PC-9 (cell line): ENCODE measurements at regions not wholly inside any gene's neighbourhood (a gene's known extent, or its start where the extent isn't known, plus 50 kb on each side); places are given as distances from the start of the nearest gene placed in this dataset.

Source experiments
- BruUV-seq: library from RNA; stranded (reverse); fragments of 400-500 nt; replicated peaks from 2 replicates; lab custom pipeline; 2021; lab: Mats Ljungman, UMichigan
- CTCF ChIA-PET: fragments of 300-600 bp; sonication (Branson Sonifier 250); formaldehyde crosslinking; loops from one replicate; lab custom pipeline; 2022; ENCODE audit warnings: antibody characterized with exemption; lab: Charles Lee
- POLR2A ChIA-PET: fragments of 300-600 bp; sonication (Branson Sonifier 250); formaldehyde crosslinking; loops from one replicate; lab custom pipeline; 2022; ENCODE audit warnings: antibody characterized with exemption; ENCODE audit not compliant: unreplicated experiment; lab: Charles Lee
- DNase-seq, 2 experiments: peaks; one replicate each; pipeline versions ENCODE4 v3.0.0 to v3.0.0-alpha.2; 2015 to 2022; ENCODE audit warnings: mixed read lengths in 1 of 2
- H2AFZ ChIP-seq: fragments of 200-600 bp; sonication (generic); 2 replicates; pipeline ENCODE4 v1.8.1; 2017; ENCODE audit warnings: antibody characterized with exemption
- H3F3A ChIP-seq: fragments of 200-600 bp; sonication (generic); 2 replicates; pipeline ENCODE4 v1.8.1; 2017; ENCODE audit warnings: antibody characterized with exemption, mild to moderate bottlenecking, low read depth; ENCODE audit not compliant: insufficient read depth
- H3K27ac ChIP-seq: fragments of 200-600 bp; sonication (generic); 2 replicates; pipeline ENCODE4 v1.6.1; 2016; ENCODE audit warnings: mixed run types
- H3K27me3 ChIP-seq: fragments of 200-600 bp; sonication (generic); 2 replicates; pipeline ENCODE4 v1.6.1; 2016; ENCODE audit warnings: low read depth, mixed run types; ENCODE audit not compliant: insufficient read depth
- H3K36me3 ChIP-seq: fragments of 200-600 bp; sonication (generic); 2 replicates; pipeline ENCODE4 v1.6.1; 2016; ENCODE audit warnings: low read depth, mixed run types
- H3K4me1 ChIP-seq: fragments of 200-600 bp; sonication (generic); replicated peaks from 2 replicates; pipeline ENCODE4 v1.6.1; 2016; ENCODE audit warnings: mixed run types; ENCODE audit not compliant: insufficient read depth
- H3K4me2 ChIP-seq: fragments of 200-600 bp; sonication (generic); 2 replicates; pipeline ENCODE4 v1.6.1; 2017; ENCODE audit warnings: mixed run types
- H3K4me3 ChIP-seq: fragments of 200-600 bp; sonication (generic); 2 replicates; pipeline ENCODE4 v1.6.1; 2016; ENCODE audit warnings: mixed run types
- H3K79me2 ChIP-seq: fragments of 200-600 bp; sonication (generic); 2 replicates; pipeline ENCODE4 v1.6.1; 2017; ENCODE audit warnings: low read depth, mixed run types
- H3K9me2 ChIP-seq: fragments of 200-600 bp; sonication (generic); 2 replicates; pipeline ENCODE4 v1.8.1; 2017; ENCODE audit warnings: mild to moderate bottlenecking; ENCODE audit not compliant: insufficient read depth
- H3K9me3 ChIP-seq: fragments of 200-600 bp; sonication (generic); 2 replicates; pipeline ENCODE4 v1.8.1; 2016; ENCODE audit warnings: low read depth; ENCODE audit not compliant: insufficient read depth
- H4K20me1 ChIP-seq: fragments of 200-600 bp; sonication (generic); 2 replicates; pipeline ENCODE4 v1.8.1; 2017; ENCODE audit not compliant: insufficient read depth
- EZH2 ChIP-seq: fragments of 200-600 bp; sonication (generic); IDR thresholded peaks from 2 replicates; pipeline ENCODE4 v1.8.0; 2017; ENCODE audit warnings: antibody characterized with exemption, low read depth
- intact Hi-C: fragments of 100-400 bp; cut with micrococcal nuclease; formaldehyde crosslinking; loops from one replicate; pipeline ENCODE4 v1.10.0; 2022; ENCODE audit not compliant: unreplicated experiment
- TF ChIP-seq, protein P1 (sequence below): fragments of 200-600 bp; sonication (generic); conservative IDR thresholded peaks from 2 replicates; pipeline ENCODE4 v1.6.1; 2017; ENCODE audit warnings: mixed run types, antibody characterized with exemption, mild to moderate bottlenecking, moderate library complexity

DNA sequence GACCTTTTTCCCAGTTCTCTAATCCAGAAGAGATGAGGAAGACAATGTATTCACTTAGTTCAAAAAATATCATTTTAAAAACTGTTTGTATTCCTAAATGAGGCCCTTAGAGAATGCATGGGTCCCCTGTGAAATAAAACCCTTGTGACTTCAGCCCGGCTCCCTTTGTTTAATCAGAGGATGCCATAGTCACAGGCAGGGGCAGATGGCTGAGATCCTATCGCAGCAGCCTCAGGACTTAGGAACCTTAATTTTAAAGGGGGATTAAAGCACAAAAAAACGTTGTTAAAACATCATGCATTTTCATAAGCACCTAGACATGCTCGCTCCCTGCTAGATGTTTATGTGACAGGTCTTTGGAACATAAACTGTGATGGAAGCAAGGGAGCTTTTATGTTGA lies 176.6 kb downstream of the IL20RB start:
- ChIA-PET POLR2A (no interaction called here), CTCF (no interaction called here)
- BruUV-seq = no TSS peak
- H3K4me2 ChIP-seq = no peak overlapping the region
- no peaks in the 10 kb centered on the region for H3K79me2 ChIP-seq
- no peak overlapping the region for H2AFZ ChIP-seq
- no peak overlapping the region for H3K27ac ChIP-seq
- no peak overlapping the region for H3K4me3 ChIP-seq
- H3K36me3 ChIP-seq = no peaks in the 10 kb centered on the region
- no peak for TF ChIP-seq EZH2
- TF ChIP-seq, protein P1, sequence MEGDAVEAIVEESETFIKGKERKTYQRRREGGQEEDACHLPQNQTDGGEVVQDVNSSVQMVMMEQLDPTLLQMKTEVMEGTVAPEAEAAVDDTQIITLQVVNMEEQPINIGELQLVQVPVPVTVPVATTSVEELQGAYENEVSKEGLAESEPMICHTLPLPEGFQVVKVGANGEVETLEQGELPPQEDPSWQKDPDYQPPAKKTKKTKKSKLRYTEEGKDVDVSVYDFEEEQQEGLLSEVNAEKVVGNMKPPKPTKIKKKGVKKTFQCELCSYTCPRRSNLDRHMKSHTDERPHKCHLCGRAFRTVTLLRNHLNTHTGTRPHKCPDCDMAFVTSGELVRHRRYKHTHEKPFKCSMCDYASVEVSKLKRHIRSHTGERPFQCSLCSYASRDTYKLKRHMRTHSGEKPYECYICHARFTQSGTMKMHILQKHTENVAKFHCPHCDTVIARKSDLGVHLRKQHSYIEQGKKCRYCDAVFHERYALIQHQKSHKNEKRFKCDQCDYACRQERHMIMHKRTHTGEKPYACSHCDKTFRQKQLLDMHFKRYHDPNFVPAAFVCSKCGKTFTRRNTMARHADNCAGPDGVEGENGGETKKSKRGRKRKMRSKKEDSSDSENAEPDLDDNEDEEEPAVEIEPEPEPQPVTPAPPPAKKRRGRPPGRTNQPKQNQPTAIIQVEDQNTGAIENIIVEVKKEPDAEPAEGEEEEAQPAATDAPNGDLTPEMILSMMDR = no peak
- intact Hi-C loops = no loop called here
- H3K9me2 ChIP-seq = no peaks in the 10 kb centered on the region; the same call in 1 of the 2 replicates
- DNase-seq = no peak
- H4K20me1 ChIP-seq = no peaks in the 10 kb centered on the region
- H3K4me1 ChIP-seq = no peaks in the 10 kb centered on the region
- H3K27me3 ChIP-seq = peaks cover 30% of the 10 kb centered on the region; the same call in 1 of the 2 replicates
- H3F3A ChIP-seq = no peaks in the 10 kb centered on the region
- no peaks in the 10 kb centered on the region for H3K9me3 ChIP-seq

DNA sequence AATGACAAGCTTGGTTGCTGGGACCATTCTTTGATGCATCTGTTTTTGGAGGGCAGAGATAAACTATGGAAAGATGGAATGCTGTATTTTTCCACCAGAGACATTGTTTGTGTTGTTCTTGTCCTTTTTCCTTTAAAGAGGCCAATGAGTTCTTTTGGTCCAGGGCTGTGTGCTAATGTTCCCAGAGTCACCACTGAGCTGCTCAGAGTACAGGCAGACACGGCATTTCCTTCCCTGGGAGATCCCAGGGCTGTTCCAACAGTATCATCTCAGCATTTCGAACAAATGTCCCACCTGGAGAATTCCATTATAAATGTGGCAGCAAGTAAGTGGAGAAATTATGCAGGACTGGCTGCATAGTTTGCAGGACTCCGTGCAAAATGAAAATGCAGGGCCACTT lies 190.6 kb downstream of the IL20RB start:
- Histone ChIP-seq H3K27me3 (0 out of 2 replicates have a peak, but pooled peaks cover 4% of the 10 kb centered on the region), H2AFZ (no peak overlapping the region), H3K36me3 (no peaks in the 10 kb centered on the region), H4K20me1 (no peaks in the 10 kb centered on the region), H3F3A (no peaks in the 10 kb centered on the region), H3K9me3 (no peaks in the 10 kb centered on the region), H3K4me3 (no peak overlapping the region), H3K4me1 (no peaks in the 10 kb centered on the region), H3K9me2 (no peaks in the 10 kb centered on the region), H3K79me2 (no peaks in the 10 kb centered on the region), H3K27ac (no peak overlapping the region), H3K4me2 (no peak overlapping the region)
- no peak for TF ChIP-seq EZH2
- TF ChIP-seq, protein P1 = no peak
- POLR2A ChIA-PET = no interaction called here
- no TSS peak for BruUV-seq
- intact Hi-C loops = no loop called here
- no peak for DNase-seq
- CTCF ChIA-PET = no interaction called here

DNA sequence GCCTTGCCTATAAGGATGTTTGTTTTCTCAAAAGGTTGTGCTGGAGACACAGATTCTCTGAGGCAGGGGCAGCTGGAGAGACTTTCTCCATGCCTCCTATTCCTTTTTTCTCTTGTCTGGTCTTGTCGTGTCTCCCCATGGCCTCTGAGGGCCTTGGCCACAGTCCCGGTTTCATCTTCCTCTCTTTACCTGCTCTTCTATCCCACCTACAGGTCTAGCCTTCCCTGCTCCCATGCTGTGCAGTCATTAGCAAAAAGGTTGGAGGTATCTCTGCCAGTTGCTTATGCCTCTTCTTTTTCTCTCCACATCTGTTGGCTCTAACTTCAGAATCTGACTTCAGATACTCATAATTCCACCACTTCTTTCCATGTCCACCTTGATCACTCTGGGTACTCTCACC lies 191.1 kb downstream of the IL20RB start:
- ChIA-PET CTCF (no interaction called here), POLR2A (no interaction called here)
- no peaks in the 10 kb centered on the region for H3K9me2 ChIP-seq
- no peak overlapping the region for H3K27ac ChIP-seq
- TF ChIP-seq EZH2 = no peak
- TF ChIP-seq, protein P1 = no peak
- no peaks in the 10 kb centered on the region for H3K79me2 ChIP-seq
- intact Hi-C loops = no loop called here
- 0 out of 2 replicates have a peak, but pooled peaks cover 4% of the 10 kb centered on the region for H3K27me3 ChIP-seq
- BruUV-seq = no TSS peak
- no peaks in the 10 kb centered on the region for H3K9me3 ChIP-seq
- H3K4me3 ChIP-seq = no peak overlapping the region
- H3K4me2 ChIP-seq = no peak overlapping the region
- H3K36me3 ChIP-seq = no peaks in the 10 kb centered on the region
- no peak for DNase-seq
- no peaks in the 10 kb centered on the region for H3K4me1 ChIP-seq
- no peak overlapping the region for H2AFZ ChIP-seq
- H3F3A ChIP-seq = no peaks in the 10 kb centered on the region
- no peaks in the 10 kb centered on the region for H4K20me1 ChIP-seq
